Endothelial cell of umbilical vein (primary cell): ENCODE measurements at regions not wholly inside any gene's neighbourhood (a gene's known extent, or its start where the extent isn't known, plus 50 kb on each side); places are given as distances from the start of the nearest gene placed in this dataset.

Source experiments
- POLR2A ChIP-seq: IDR thresholded peaks from 2 replicates; pipeline ENCODE4 v1.6.1; 2012; ENCODE audit warnings: low read depth, mild to moderate bottlenecking, control low read depth, low read length
- TF ChIP-seq, protein P1 (sequence below), 2 donors: IDR thresholded peaks; 1 replicate in 1 of 2; 2 replicates in 1 of 2; pipeline ENCODE4 v1.5.1; 2011; ENCODE audit warnings: low read length in 2 of 2, mild to moderate bottlenecking in 2 of 2, moderate library complexity in 2 of 2, control low read depth in 1 of 2, inconsistent platforms in 1 of 2, low read depth in 1 of 2; ENCODE audit not compliant: insufficient read depth in 1 of 2; ENCODE audit errors: extremely low read depth in 1 of 2
- TF ChIP-seq, protein P2 (sequence below): IDR thresholded peaks from 2 replicates; pipeline ENCODE4 v1.6.1; 2011; ENCODE audit not compliant: insufficient read depth, insufficient read length

DNA sequence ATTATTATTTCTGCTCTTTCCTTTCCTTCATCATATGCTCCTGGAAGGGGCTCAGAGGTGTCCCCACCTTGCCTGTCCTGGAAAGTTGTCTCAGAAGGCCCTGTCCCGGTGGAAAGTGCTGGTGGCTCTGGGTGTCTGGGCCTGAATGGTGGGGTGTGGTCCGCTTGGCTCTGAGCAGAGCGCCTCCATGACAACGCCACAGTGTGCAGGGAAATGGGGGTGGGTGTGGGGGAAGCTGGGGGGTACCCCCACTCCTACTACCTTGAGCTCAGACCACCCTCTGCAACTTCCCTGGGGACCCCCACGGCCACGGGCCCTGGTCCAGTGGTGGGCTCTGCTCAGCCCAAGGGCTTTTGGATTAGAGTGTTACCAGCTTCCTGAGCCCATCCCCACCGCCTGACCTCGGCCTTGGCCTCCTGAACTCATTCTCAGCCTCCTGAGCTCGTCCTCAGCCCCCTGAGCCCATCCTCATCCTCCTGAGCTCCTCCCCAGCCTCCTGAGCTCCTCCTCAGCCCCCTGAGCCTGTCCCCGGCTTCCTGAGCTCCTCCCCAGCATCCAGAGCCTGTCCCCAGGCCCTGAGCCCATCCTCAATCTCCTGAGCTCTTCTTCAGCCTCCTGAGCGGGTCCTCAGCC, 106.4 kb upstream of the FAM20C start:
- TF ChIP-seq POLR2A, result no peak
- TF ChIP-seq, protein P1, sequence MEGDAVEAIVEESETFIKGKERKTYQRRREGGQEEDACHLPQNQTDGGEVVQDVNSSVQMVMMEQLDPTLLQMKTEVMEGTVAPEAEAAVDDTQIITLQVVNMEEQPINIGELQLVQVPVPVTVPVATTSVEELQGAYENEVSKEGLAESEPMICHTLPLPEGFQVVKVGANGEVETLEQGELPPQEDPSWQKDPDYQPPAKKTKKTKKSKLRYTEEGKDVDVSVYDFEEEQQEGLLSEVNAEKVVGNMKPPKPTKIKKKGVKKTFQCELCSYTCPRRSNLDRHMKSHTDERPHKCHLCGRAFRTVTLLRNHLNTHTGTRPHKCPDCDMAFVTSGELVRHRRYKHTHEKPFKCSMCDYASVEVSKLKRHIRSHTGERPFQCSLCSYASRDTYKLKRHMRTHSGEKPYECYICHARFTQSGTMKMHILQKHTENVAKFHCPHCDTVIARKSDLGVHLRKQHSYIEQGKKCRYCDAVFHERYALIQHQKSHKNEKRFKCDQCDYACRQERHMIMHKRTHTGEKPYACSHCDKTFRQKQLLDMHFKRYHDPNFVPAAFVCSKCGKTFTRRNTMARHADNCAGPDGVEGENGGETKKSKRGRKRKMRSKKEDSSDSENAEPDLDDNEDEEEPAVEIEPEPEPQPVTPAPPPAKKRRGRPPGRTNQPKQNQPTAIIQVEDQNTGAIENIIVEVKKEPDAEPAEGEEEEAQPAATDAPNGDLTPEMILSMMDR (IDR thresholded peaks at IDR 0.05; ENCODE audit: extremely low read depth in 1 of 2, insufficient read depth in 1 of 2, low read depth in 1 of 2, low read length in 2 of 2), result no peak
- TF ChIP-seq, protein P2, sequence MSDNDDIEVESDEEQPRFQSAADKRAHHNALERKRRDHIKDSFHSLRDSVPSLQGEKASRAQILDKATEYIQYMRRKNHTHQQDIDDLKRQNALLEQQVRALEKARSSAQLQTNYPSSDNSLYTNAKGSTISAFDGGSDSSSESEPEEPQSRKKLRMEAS, result no peak
